Liver (tissue), 8 donors: ENCODE measurements at regions not wholly inside any gene's neighbourhood (a gene's known extent, or its start where the extent isn't known, plus 50 kb on each side); places are given as distances from the start of the nearest gene placed in this dataset.

Experiments
- DNase-seq: peaks from one replicate; pipeline ENCODE4 v3.0.0-alpha.2; 2017; ENCODE audit warnings: low spot score
- H3K27ac ChIP-seq, 2 donors: one replicate each; pipeline ENCODE4 v1.7.0; 2013; ENCODE audit warnings: inconsistent platforms in 2 of 2, low read length in 2 of 2, control low read depth in 1 of 2, low read depth in 1 of 2, mild to moderate bottlenecking in 1 of 2
- H3K27me3 ChIP-seq, 4 donors: one replicate each; pipeline versions ENCODE4 v1.6.1 to v1.7.0; 2013; ENCODE audit warnings: low read length in 3 of 4, inconsistent platforms in 1 of 4, mild to moderate bottlenecking in 1 of 4, moderate library complexity in 1 of 4; ENCODE audit not compliant: control insufficient read depth in 4 of 4, insufficient read depth in 4 of 4
- H3K36me3 ChIP-seq, 4 donors: one replicate each; pipeline versions ENCODE4 v1.6.1 to v1.7.0; 2013; ENCODE audit warnings: low read length in 3 of 4, mild to moderate bottlenecking in 3 of 4, low read depth in 1 of 4, moderate library complexity in 1 of 4; ENCODE audit not compliant: control insufficient read depth in 4 of 4, insufficient read depth in 3 of 4
- H3K4me1 ChIP-seq, 4 donors: one replicate each; pipeline versions ENCODE4 v1.6.1 to v1.7.0; 2013; ENCODE audit warnings: low read length in 3 of 4, mild to moderate bottlenecking in 3 of 4, moderate library complexity in 1 of 4; ENCODE audit not compliant: control insufficient read depth in 4 of 4, insufficient read depth in 4 of 4
- H3K4me3 ChIP-seq, 3 donors: one replicate each; pipeline versions ENCODE4 v1.6.1 to v1.7.0; 2013; ENCODE audit warnings: low read length in 3 of 3, control low read depth in 1 of 3, low read depth in 1 of 3, mild to moderate bottlenecking in 1 of 3
- H3K9ac ChIP-seq, 2 donors: one replicate each; pipeline ENCODE4 v1.7.0; 2013; ENCODE audit warnings: low read length in 2 of 2, mild to moderate bottlenecking in 2 of 2, moderate library complexity in 2 of 2, control low read depth in 1 of 2, low read depth in 1 of 2
- H3K9me3 ChIP-seq, 4 donors: one replicate each; pipeline versions ENCODE4 v1.6.1 to v1.7.0; 2013; ENCODE audit warnings: low read length in 3 of 4; ENCODE audit not compliant: control insufficient read depth in 4 of 4
- EGR1 ChIP-seq, 2 donors: IDR thresholded peaks; 2 replicates each; pipeline ENCODE4 v1.6.1; 2016 to 2018; ENCODE audit warnings: antibody characterized with exemption in 2 of 2, low read depth in 2 of 2
- FOXA1 ChIP-seq: IDR thresholded peaks from 2 replicates; pipeline ENCODE4 v1.6.1; 2016; ENCODE audit warnings: antibody characterized with exemption
- FOXA2 ChIP-seq: IDR thresholded peaks from 2 replicates; pipeline ENCODE4 v1.6.1; 2016; ENCODE audit warnings: antibody characterized with exemption
- GABPA ChIP-seq, 2 donors: IDR thresholded peaks in 1 of 2; conservative IDR thresholded peaks in 1 of 2; 2 replicates each; pipeline ENCODE4 v1.6.1; 2016; ENCODE audit warnings: antibody characterized with exemption in 2 of 2, mild to moderate bottlenecking in 1 of 2, moderate library complexity in 1 of 2
- HNF4A ChIP-seq, 2 donors: conservative IDR thresholded peaks; 2 replicates each; pipeline ENCODE4 v1.6.1; 2016; ENCODE audit warnings: antibody characterized with exemption in 2 of 2, mild to moderate bottlenecking in 2 of 2
- HNF4G ChIP-seq: IDR thresholded peaks from 2 replicates; pipeline ENCODE4 v1.6.1; 2016; ENCODE audit warnings: antibody characterized with exemption
- JUND ChIP-seq, 2 donors: IDR thresholded peaks; 2 replicates each; pipeline ENCODE4 v1.6.1; 2016; ENCODE audit warnings: antibody characterized with exemption in 2 of 2
- NR2F2 ChIP-seq: IDR thresholded peaks from 2 replicates; pipeline ENCODE4 v1.6.1; 2016; ENCODE audit warnings: antibody characterized with exemption
- RAD21 ChIP-seq, 2 donors: IDR thresholded peaks; 2 replicates each; pipeline ENCODE4 v1.6.1; 2016; ENCODE audit warnings: antibody characterized with exemption in 2 of 2, mild to moderate bottlenecking in 2 of 2
- SP1 ChIP-seq: IDR thresholded peaks from 2 replicates; pipeline ENCODE4 v1.6.1; 2018; ENCODE audit warnings: antibody characterized with exemption, mild to moderate bottlenecking
- TAF1 ChIP-seq: conservative IDR thresholded peaks from 2 replicates; pipeline ENCODE4 v1.6.1; 2016; ENCODE audit warnings: antibody characterized with exemption, mild to moderate bottlenecking
- YY1 ChIP-seq: IDR thresholded peaks from 2 replicates; pipeline ENCODE4 v1.6.1; 2016; ENCODE audit warnings: antibody characterized with exemption, mild to moderate bottlenecking
- WGBS: extraction: QIAGEN DNeasy Blood & Tissue Kit; methylation state at CpG from one replicate; pipeline ENCODE4 v1.1.7; 2013; 5-methylcytosine and 5-hydroxymethylcytosine counted together
- TF ChIP-seq, protein P1 (sequence below): IDR thresholded peaks from 2 replicates; pipeline ENCODE4 v1.6.1; 2016; ENCODE audit warnings: antibody characterized with exemption
- TF ChIP-seq, protein P2 (sequence below): IDR thresholded peaks from 2 replicates; pipeline ENCODE4 v1.6.1; 2016; ENCODE audit warnings: antibody characterized with exemption
- TF ChIP-seq, protein P3 (sequence below): fragments of 150-350 bp; IDR thresholded peaks from 2 replicates; pipeline ENCODE4 v1.5.1; 2017; ENCODE audit warnings: improper control_type of control experiment, low read depth, low read length; ENCODE audit not compliant: missing input control
- TF ChIP-seq, protein P4 (sequence below): IDR thresholded peaks from 2 replicates; pipeline ENCODE4 v1.6.1; 2016; ENCODE audit warnings: antibody characterized with exemption
- TF ChIP-seq, protein P5 (sequence below): IDR thresholded peaks from 2 replicates; pipeline ENCODE4 v1.6.1; 2016; ENCODE audit warnings: antibody characterized with exemption, mild to moderate bottlenecking
- donor health status: healthy.
- donor health status: healthy.
- donor health status: healthy.
- donor health status: healthy.
- donor health status: healthy.

DNA sequence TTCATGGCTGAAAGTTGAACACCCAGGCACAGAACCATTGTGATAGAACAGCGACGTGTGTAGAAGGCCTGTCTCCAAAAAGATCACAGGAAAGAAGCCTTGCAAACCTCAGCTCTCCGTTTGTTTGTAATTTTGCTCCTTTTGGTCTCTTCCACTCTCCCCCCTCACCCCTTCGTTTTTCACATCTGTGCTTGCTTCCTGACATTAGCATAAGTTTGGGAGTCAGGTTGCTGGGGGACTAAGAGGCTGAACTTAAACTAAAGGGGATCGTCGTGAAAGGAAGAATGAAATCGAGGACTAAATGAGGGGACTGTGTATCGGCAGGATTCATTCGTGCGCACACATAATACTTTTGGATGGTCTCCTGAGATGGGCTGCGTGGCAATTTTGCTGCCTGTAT, 200.6 kb downstream of the BCAT1 start:
- no peaks in the 10 kb centered on the region for H3K27me3 ChIP-seq
- TF ChIP-seq YY1 (no peak), FOXA1 (no peak)
- TF ChIP-seq, protein P1, sequence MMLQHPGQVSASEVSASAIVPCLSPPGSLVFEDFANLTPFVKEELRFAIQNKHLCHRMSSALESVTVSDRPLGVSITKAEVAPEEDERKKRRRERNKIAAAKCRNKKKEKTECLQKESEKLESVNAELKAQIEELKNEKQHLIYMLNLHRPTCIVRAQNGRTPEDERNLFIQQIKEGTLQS, result no peak
- no peak for DNase-seq
- no peaks in the 10 kb centered on the region for H3K36me3 ChIP-seq
- H3K4me3 ChIP-seq, result no peak overlapping the region
- H3K9me3 ChIP-seq, result no peaks in the 10 kb centered on the region
- WGBS, result 87% methylated on average over 11 of the region's 11 CpGs
- H3K27ac ChIP-seq, result no peak overlapping the region
- H3K9ac ChIP-seq, result no peak overlapping the region
- H3K4me1 ChIP-seq, result peaks cover 0 to 3% (median 0%) of the 10 kb centered on the region in 4 donors

DNA sequence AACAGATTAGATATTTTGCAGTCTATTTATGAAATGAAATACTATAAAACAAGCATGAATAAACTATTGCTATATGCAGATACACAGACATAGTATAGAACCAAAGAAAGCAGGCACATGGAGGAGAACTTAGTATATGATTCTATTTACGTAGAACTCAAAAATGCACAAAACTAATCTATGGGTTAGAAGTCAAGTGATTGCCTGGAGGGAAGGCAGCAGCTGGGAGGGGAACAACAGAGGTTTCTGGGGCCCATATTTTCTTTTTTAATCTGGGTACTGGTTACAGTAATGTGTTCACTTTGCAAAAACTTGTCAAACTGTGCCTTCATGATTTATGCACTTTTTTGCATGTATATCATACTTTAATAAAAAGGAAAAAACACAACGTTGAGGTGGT, 202.0 kb downstream of the BCAT1 start:
- WGBS, result 72% methylated on average over 2 of the region's 2 CpGs
- DNase-seq, result no peak
- Histone ChIP-seq H3K27ac (no peak overlapping the region), H3K9me3 (no peaks in the 10 kb centered on the region), H3K36me3 (no peaks in the 10 kb centered on the region), H3K27me3 (no peaks in the 10 kb centered on the region), H3K4me1 (no peaks in the 10 kb centered on the region), H3K4me3 (no peak overlapping the region), H3K9ac (no peak overlapping the region)
- TF ChIP-seq HNF4G, result no peak
- TF ChIP-seq, protein P2, sequence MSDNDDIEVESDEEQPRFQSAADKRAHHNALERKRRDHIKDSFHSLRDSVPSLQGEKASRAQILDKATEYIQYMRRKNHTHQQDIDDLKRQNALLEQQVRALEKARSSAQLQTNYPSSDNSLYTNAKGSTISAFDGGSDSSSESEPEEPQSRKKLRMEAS, result no peak
- no peak for TF ChIP-seq HNF4A (conservative IDR thresholded peaks at IDR 0.05)

DNA sequence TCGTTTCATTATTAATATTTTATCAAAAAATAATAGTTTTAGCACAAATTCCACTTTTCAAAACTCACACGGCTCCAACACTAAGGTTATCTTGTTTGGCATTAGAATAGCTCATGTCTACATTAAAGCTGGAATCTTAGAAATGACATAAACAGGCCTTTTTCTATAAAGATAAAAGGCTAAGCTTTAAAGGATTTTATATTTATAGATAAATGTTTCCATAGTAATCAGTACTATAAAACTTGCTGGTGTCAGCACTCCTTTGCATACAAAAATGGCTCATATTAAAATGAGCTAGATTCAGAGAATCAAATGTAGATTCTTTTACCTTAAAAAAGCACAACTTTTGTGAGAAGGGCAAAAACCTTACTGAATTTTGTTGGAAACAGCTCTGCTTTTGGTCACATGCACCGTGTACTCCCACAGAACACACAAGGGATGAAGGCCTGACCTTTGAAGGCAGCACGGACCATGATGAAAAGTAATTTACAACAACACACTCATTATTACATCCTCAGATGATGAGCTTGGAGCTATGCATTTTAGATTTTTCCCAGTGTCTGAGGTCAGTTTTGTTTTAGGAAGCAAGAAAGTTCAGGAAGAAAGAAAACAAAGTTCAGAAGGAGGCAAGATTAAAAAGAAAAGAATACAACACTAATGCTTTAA, 202.8 kb downstream of the BCAT1 start:
- DNase-seq, result no peak
- H3K9ac ChIP-seq, result no peak overlapping the region
- WGBS, result 81% methylated on average over 4 of the region's 4 CpGs
- no peak overlapping the region for H3K27ac ChIP-seq
- no peaks in the 10 kb centered on the region for H3K9me3 ChIP-seq
- H3K36me3 ChIP-seq, result no peaks in the 10 kb centered on the region
- TF ChIP-seq YY1 (no peak), NR2F2 (no peak), RAD21 (IDR thresholded peaks at IDR 0.05) (no peak), TAF1 (no peak), SP1 (no peak), HNF4A (conservative IDR thresholded peaks at IDR 0.05) (no peak), EGR1 (IDR thresholded peaks at IDR 0.05; ENCODE audit: low read depth in 2 of 2) (no peak), JUND (IDR thresholded peaks at IDR 0.05) (no peak), FOXA2 (no peak), GABPA (IDR thresholded peaks at IDR 0.05 in 1 of 2, conservative IDR thresholded peaks at IDR 0.05 in 1 of 2) (no peak), FOXA1 (no peak), HNF4G (no peak)
- TF ChIP-seq, protein P3, sequence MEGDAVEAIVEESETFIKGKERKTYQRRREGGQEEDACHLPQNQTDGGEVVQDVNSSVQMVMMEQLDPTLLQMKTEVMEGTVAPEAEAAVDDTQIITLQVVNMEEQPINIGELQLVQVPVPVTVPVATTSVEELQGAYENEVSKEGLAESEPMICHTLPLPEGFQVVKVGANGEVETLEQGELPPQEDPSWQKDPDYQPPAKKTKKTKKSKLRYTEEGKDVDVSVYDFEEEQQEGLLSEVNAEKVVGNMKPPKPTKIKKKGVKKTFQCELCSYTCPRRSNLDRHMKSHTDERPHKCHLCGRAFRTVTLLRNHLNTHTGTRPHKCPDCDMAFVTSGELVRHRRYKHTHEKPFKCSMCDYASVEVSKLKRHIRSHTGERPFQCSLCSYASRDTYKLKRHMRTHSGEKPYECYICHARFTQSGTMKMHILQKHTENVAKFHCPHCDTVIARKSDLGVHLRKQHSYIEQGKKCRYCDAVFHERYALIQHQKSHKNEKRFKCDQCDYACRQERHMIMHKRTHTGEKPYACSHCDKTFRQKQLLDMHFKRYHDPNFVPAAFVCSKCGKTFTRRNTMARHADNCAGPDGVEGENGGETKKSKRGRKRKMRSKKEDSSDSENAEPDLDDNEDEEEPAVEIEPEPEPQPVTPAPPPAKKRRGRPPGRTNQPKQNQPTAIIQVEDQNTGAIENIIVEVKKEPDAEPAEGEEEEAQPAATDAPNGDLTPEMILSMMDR, result no peak
- TF ChIP-seq, protein P1, result no peak
- TF ChIP-seq, protein P2, result no peak
- TF ChIP-seq, protein P4, sequence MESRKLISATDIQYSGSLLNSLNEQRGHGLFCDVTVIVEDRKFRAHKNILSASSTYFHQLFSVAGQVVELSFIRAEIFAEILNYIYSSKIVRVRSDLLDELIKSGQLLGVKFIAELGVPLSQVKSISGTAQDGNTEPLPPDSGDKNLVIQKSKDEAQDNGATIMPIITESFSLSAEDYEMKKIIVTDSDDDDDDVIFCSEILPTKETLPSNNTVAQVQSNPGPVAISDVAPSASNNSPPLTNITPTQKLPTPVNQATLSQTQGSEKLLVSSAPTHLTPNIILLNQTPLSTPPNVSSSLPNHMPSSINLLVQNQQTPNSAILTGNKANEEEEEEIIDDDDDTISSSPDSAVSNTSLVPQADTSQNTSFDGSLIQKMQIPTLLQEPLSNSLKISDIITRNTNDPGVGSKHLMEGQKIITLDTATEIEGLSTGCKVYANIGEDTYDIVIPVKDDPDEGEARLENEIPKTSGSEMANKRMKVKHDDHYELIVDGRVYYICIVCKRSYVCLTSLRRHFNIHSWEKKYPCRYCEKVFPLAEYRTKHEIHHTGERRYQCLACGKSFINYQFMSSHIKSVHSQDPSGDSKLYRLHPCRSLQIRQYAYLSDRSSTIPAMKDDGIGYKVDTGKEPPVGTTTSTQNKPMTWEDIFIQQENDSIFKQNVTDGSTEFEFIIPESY, result no peak
- TF ChIP-seq, protein P5, sequence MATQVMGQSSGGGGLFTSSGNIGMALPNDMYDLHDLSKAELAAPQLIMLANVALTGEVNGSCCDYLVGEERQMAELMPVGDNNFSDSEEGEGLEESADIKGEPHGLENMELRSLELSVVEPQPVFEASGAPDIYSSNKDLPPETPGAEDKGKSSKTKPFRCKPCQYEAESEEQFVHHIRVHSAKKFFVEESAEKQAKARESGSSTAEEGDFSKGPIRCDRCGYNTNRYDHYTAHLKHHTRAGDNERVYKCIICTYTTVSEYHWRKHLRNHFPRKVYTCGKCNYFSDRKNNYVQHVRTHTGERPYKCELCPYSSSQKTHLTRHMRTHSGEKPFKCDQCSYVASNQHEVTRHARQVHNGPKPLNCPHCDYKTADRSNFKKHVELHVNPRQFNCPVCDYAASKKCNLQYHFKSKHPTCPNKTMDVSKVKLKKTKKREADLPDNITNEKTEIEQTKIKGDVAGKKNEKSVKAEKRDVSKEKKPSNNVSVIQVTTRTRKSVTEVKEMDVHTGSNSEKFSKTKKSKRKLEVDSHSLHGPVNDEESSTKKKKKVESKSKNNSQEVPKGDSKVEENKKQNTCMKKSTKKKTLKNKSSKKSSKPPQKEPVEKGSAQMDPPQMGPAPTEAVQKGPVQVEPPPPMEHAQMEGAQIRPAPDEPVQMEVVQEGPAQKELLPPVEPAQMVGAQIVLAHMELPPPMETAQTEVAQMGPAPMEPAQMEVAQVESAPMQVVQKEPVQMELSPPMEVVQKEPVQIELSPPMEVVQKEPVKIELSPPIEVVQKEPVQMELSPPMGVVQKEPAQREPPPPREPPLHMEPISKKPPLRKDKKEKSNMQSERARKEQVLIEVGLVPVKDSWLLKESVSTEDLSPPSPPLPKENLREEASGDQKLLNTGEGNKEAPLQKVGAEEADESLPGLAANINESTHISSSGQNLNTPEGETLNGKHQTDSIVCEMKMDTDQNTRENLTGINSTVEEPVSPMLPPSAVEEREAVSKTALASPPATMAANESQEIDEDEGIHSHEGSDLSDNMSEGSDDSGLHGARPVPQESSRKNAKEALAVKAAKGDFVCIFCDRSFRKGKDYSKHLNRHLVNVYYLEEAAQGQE, result no peak
- no peak overlapping the region for H3K4me3 ChIP-seq
- H3K27me3 ChIP-seq, result no peaks in the 10 kb centered on the region
- H3K4me1 ChIP-seq, result no peaks in the 10 kb centered on the region
